Liver (tissue), 8 donors: ENCODE measurements at regions not wholly inside any gene's neighbourhood (a gene's known extent, or its start where the extent isn't known, plus 50 kb on each side); places are given as distances from the start of the nearest gene placed in this dataset.

ENCODE experiments used
- DNase-seq: peaks from one replicate; pipeline ENCODE4 v3.0.0-alpha.2; 2017; ENCODE audit warnings: low spot score
- H3K27ac ChIP-seq, 2 donors: one replicate each; pipeline ENCODE4 v1.7.0; 2013; ENCODE audit warnings: inconsistent platforms in 2 of 2, low read length in 2 of 2, control low read depth in 1 of 2, low read depth in 1 of 2, mild to moderate bottlenecking in 1 of 2
- H3K27me3 ChIP-seq, 4 donors: one replicate each; pipeline versions ENCODE4 v1.6.1 to v1.7.0; 2013; ENCODE audit warnings: low read length in 3 of 4, inconsistent platforms in 1 of 4, mild to moderate bottlenecking in 1 of 4, moderate library complexity in 1 of 4; ENCODE audit not compliant: control insufficient read depth in 4 of 4, insufficient read depth in 4 of 4
- H3K36me3 ChIP-seq, 4 donors: one replicate each; pipeline versions ENCODE4 v1.6.1 to v1.7.0; 2013; ENCODE audit warnings: low read length in 3 of 4, mild to moderate bottlenecking in 3 of 4, low read depth in 1 of 4, moderate library complexity in 1 of 4; ENCODE audit not compliant: control insufficient read depth in 4 of 4, insufficient read depth in 3 of 4
- H3K4me1 ChIP-seq, 4 donors: one replicate each; pipeline versions ENCODE4 v1.6.1 to v1.7.0; 2013; ENCODE audit warnings: low read length in 3 of 4, mild to moderate bottlenecking in 3 of 4, moderate library complexity in 1 of 4; ENCODE audit not compliant: control insufficient read depth in 4 of 4, insufficient read depth in 4 of 4
- H3K4me3 ChIP-seq, 3 donors: one replicate each; pipeline versions ENCODE4 v1.6.1 to v1.7.0; 2013; ENCODE audit warnings: low read length in 3 of 3, control low read depth in 1 of 3, low read depth in 1 of 3, mild to moderate bottlenecking in 1 of 3
- H3K9ac ChIP-seq, 2 donors: one replicate each; pipeline ENCODE4 v1.7.0; 2013; ENCODE audit warnings: low read length in 2 of 2, mild to moderate bottlenecking in 2 of 2, moderate library complexity in 2 of 2, control low read depth in 1 of 2, low read depth in 1 of 2
- H3K9me3 ChIP-seq, 4 donors: one replicate each; pipeline versions ENCODE4 v1.6.1 to v1.7.0; 2013; ENCODE audit warnings: low read length in 3 of 4; ENCODE audit not compliant: control insufficient read depth in 4 of 4
- ATF3 ChIP-seq: IDR thresholded peaks from 2 replicates; pipeline ENCODE4 v1.6.1; 2016; ENCODE audit warnings: antibody characterized with exemption
- CTCF ChIP-seq: fragments of 150-350 bp; IDR thresholded peaks from 2 replicates; pipeline ENCODE4 v1.5.1; 2017; ENCODE audit warnings: improper control_type of control experiment, low read depth, low read length; ENCODE audit not compliant: missing input control
- EGR1 ChIP-seq, 2 donors: IDR thresholded peaks; 2 replicates each; pipeline ENCODE4 v1.6.1; 2016 to 2018; ENCODE audit warnings: antibody characterized with exemption in 2 of 2, low read depth in 2 of 2
- FOXA1 ChIP-seq: IDR thresholded peaks from 2 replicates; pipeline ENCODE4 v1.6.1; 2016; ENCODE audit warnings: antibody characterized with exemption
- FOXA2 ChIP-seq: IDR thresholded peaks from 2 replicates; pipeline ENCODE4 v1.6.1; 2016; ENCODE audit warnings: antibody characterized with exemption
- GABPA ChIP-seq, 2 donors: IDR thresholded peaks in 1 of 2; conservative IDR thresholded peaks in 1 of 2; 2 replicates each; pipeline ENCODE4 v1.6.1; 2016; ENCODE audit warnings: antibody characterized with exemption in 2 of 2, mild to moderate bottlenecking in 1 of 2, moderate library complexity in 1 of 2
- HNF4A ChIP-seq, 2 donors: conservative IDR thresholded peaks; 2 replicates each; pipeline ENCODE4 v1.6.1; 2016; ENCODE audit warnings: antibody characterized with exemption in 2 of 2, mild to moderate bottlenecking in 2 of 2
- HNF4G ChIP-seq: IDR thresholded peaks from 2 replicates; pipeline ENCODE4 v1.6.1; 2016; ENCODE audit warnings: antibody characterized with exemption
- JUND ChIP-seq, 2 donors: IDR thresholded peaks; 2 replicates each; pipeline ENCODE4 v1.6.1; 2016; ENCODE audit warnings: antibody characterized with exemption in 2 of 2
- MAX ChIP-seq: IDR thresholded peaks from 2 replicates; pipeline ENCODE4 v1.6.1; 2016; ENCODE audit warnings: antibody characterized with exemption
- NR2F2 ChIP-seq: IDR thresholded peaks from 2 replicates; pipeline ENCODE4 v1.6.1; 2016; ENCODE audit warnings: antibody characterized with exemption
- RAD21 ChIP-seq, 2 donors: IDR thresholded peaks; 2 replicates each; pipeline ENCODE4 v1.6.1; 2016; ENCODE audit warnings: antibody characterized with exemption in 2 of 2, mild to moderate bottlenecking in 2 of 2
- REST ChIP-seq: IDR thresholded peaks from 2 replicates; pipeline ENCODE4 v1.6.1; 2016; ENCODE audit warnings: antibody characterized with exemption, mild to moderate bottlenecking
- RXRA ChIP-seq, 2 donors: IDR thresholded peaks; 2 replicates each; pipeline ENCODE4 v1.6.1; 2017 to 2018; ENCODE audit warnings: antibody characterized with exemption in 2 of 2, mild to moderate bottlenecking in 1 of 2
- SP1 ChIP-seq: IDR thresholded peaks from 2 replicates; pipeline ENCODE4 v1.6.1; 2018; ENCODE audit warnings: antibody characterized with exemption, mild to moderate bottlenecking
- TAF1 ChIP-seq: conservative IDR thresholded peaks from 2 replicates; pipeline ENCODE4 v1.6.1; 2016; ENCODE audit warnings: antibody characterized with exemption, mild to moderate bottlenecking
- YY1 ChIP-seq: IDR thresholded peaks from 2 replicates; pipeline ENCODE4 v1.6.1; 2016; ENCODE audit warnings: antibody characterized with exemption, mild to moderate bottlenecking
- ZBTB33 ChIP-seq: IDR thresholded peaks from 2 replicates; pipeline ENCODE4 v1.6.1; 2016; ENCODE audit warnings: antibody characterized with exemption
- WGBS: extraction: QIAGEN DNeasy Blood & Tissue Kit; methylation state at CpG from one replicate; pipeline ENCODE4 v1.1.7; 2013; 5-methylcytosine and 5-hydroxymethylcytosine counted together
- donor health status: healthy.
- donor health status: healthy.
- donor health status: healthy.
- donor health status: healthy.
- donor health status: healthy.

- no peak for DNase-seq
- Histone ChIP-seq H3K36me3 (peaks cover 0 to 4% (median 0%) of the 10 kb centered on the region in 4 donors), H3K9ac (no peak overlapping the region), H3K4me1 (no peaks in the 10 kb centered on the region), H3K4me3 (no peak overlapping the region), H3K27me3 (no peaks in the 10 kb centered on the region), H3K9me3 (no peaks in the 10 kb centered on the region), H3K27ac (no peak overlapping the region)
- TF ChIP-seq EGR1 (IDR thresholded peaks at IDR 0.05; ENCODE audit: low read depth in 2 of 2) = no peak
- TF ChIP-seq HNF4A (conservative IDR thresholded peaks at IDR 0.05) = no peak
- TF ChIP-seq TAF1 = no peak
- no peak for TF ChIP-seq REST
- no peak for TF ChIP-seq HNF4G
- TF ChIP-seq RAD21 (IDR thresholded peaks at IDR 0.05) = no peak
- TF ChIP-seq MAX = no peak
- TF ChIP-seq GABPA (IDR thresholded peaks at IDR 0.05 in 1 of 2, conservative IDR thresholded peaks at IDR 0.05 in 1 of 2) = no peak
- TF ChIP-seq ZBTB33 = no peak
- TF ChIP-seq JUND (IDR thresholded peaks at IDR 0.05) = no peak
- TF ChIP-seq NR2F2 = no peak
- TF ChIP-seq CTCF = no peak
- TF ChIP-seq SP1 = no peak
- no peak for TF ChIP-seq FOXA2
- TF ChIP-seq FOXA1 = no peak
- no peak for TF ChIP-seq ATF3
- no peak for TF ChIP-seq YY1
- no peak for TF ChIP-seq RXRA (IDR thresholded peaks at IDR 0.05)
- WGBS = 97% methylated on average over 3 of the region's 3 CpGs
Observed at GRCh38 chr2:196251132-196251531, 79.8 kb upstream of the STK17B start.
